A549 (cell line): ENCODE measurements at regions not wholly inside any gene's neighbourhood (a gene's known extent, or its start where the extent isn't known, plus 50 kb on each side); places are given as distances from the start of the nearest gene placed in this dataset.

Source experiments
- ATAC-seq, 2 experiments: fragments of 200-7000 bp in 1 of 2; fragments of >200 bp in 1 of 2; cut with Nextera tagmentation in 1 of 2; cut with Tn5 transposase in 1 of 2; 3 replicates each; pipeline versions ENCODE4 v1.8.0 to v1.9.1; 2018 to 2020; ENCODE audit warnings: mild to moderate bottlenecking in 1 of 2, moderate library complexity in 1 of 2
- CTCF ChIA-PET: fragments of 300-600 bp; sonication (Branson Sonifier 250); formaldehyde crosslinking; extraction: SDS; loops from one replicate; lab custom pipeline; 2021; ENCODE audit warnings: antibody characterized with exemption, inconsistent platforms; lab: Yijun Ruan, JAX
- POLR2A ChIA-PET: fragments of 350-600 bp; formaldehyde crosslinking; extraction: SDS; loops from one replicate; lab custom pipeline; 2021; ENCODE audit warnings: antibody characterized with exemption, inconsistent platforms; lab: Yijun Ruan, JAX
- DNase-seq, 2 experiments: peaks; one replicate each; pipeline versions ENCODE4 v3.0.0 to v3.0.0-alpha.2; 2011 to 2016; ENCODE audit warnings: low read depth in 1 of 2, low spot score in 1 of 2
- FAIRE-seq: peaks from 2 replicates; lab custom pipeline; 2011; peaks lifted over from hg19 to GRCh38; lab: Jason Lieb, UNC
- H3K27ac ChIP-seq, 2 experiments: fragments of >200 bp; sonication (Bioruptor Twin); formaldehyde crosslinking; 3 replicates each; pipeline ENCODE4 v1.5.1; 2016 to 2017
- H3K4me1 ChIP-seq: fragments of >200 bp; sonication (Bioruptor Twin); formaldehyde crosslinking; 3 replicates; pipeline ENCODE4 v1.6.1; 2016
- H3K4me2 ChIP-seq: fragments of >200 bp; sonication (Bioruptor Twin); formaldehyde crosslinking; 3 replicates; pipeline ENCODE4 v1.6.1; 2016
- H3K4me3 ChIP-seq: fragments of >200 bp; sonication (Bioruptor Twin); formaldehyde crosslinking; 3 replicates; pipeline ENCODE4 v1.5.1; 2016
- H3K9me3 ChIP-seq: fragments of >200 bp; sonication (Bioruptor Twin); formaldehyde crosslinking; 3 replicates; pipeline ENCODE4 v1.6.1; 2016
- E2F6 ChIP-seq: IDR thresholded peaks from 2 replicates; pipeline ENCODE4 v1.6.1; 2012; ENCODE audit warnings: low read depth, borderline replicate concordance
- ESRRA ChIP-seq: fragments of 150-350 bp; IDR thresholded peaks from 2 replicates; pipeline ENCODE4 v1.6.1; 2014; ENCODE audit warnings: mild to moderate bottlenecking, low read length, borderline replicate concordance
- FOSL2 ChIP-seq, 2 experiments: fragments of 450-650 bp in 1 of 2; fragments of >200 bp in 1 of 2; sonication (Bioruptor Twin) in 1 of 2; formaldehyde crosslinking; IDR thresholded peaks; 2 replicates each; pipeline versions ENCODE4 v1.5.0 to v1.6.1; 2016 to 2020; ENCODE audit warnings: mild to moderate bottlenecking in 1 of 2, moderate library complexity in 1 of 2
- GATA3 ChIP-seq: IDR thresholded peaks from 2 replicates; pipeline ENCODE4 v1.6.1; 2012; ENCODE audit warnings: borderline replicate concordance
- HEYL ChIP-seq: fragments of 250-450 bp; sonication (Bioruptor Pico); IDR thresholded peaks from 2 replicates; pipeline ENCODE4 v1.8.0; 2021; ENCODE audit warnings: mild to moderate bottlenecking, moderate library complexity
- HMGXB4 ChIP-seq: fragments of 250-450 bp; sonication (Bioruptor Pico); IDR thresholded peaks from 2 replicates; pipeline ENCODE4 v1.5.0; 2021; ENCODE audit warnings: mild to moderate bottlenecking, moderate library complexity, borderline replicate concordance
- HOXA7 ChIP-seq: fragments of 250-450 bp; sonication (Bioruptor Pico); IDR thresholded peaks from 2 replicates; pipeline ENCODE4 v1.5.0; 2020; ENCODE audit warnings: mild to moderate bottlenecking, moderate library complexity
- KDM1A ChIP-seq: fragments of 200-600 bp; sonication (generic); IDR thresholded peaks from 2 replicates; pipeline ENCODE4 v1.6.1; 2016; ENCODE audit warnings: low read depth, mild to moderate bottlenecking
- MAX ChIP-seq: IDR thresholded peaks from 2 replicates; pipeline ENCODE4 v1.6.1; 2012
- MYC ChIP-seq: IDR thresholded peaks from 2 replicates; pipeline ENCODE4 v1.6.1; 2012; ENCODE audit warnings: mild to moderate bottlenecking, inconsistent platforms, low read length, improper control_type of control experiment, borderline replicate concordance
- PBX3 ChIP-seq: IDR thresholded peaks from 2 replicates; pipeline ENCODE4 v1.6.1; 2012
- PHF8 ChIP-seq: fragments of 200-600 bp; sonication (generic); IDR thresholded peaks from 2 replicates; pipeline ENCODE4 v1.6.1; 2016; ENCODE audit warnings: low read depth, mild to moderate bottlenecking, antibody characterized with exemption, moderate library complexity, borderline replicate concordance
- POLR2A ChIP-seq: IDR thresholded peaks from 2 replicates; pipeline ENCODE4 v1.6.1; 2012; ENCODE audit warnings: mild to moderate bottlenecking, low read length
- POLR2AphosphoS2 ChIP-seq: conservative IDR thresholded peaks from 2 replicates; pipeline ENCODE4 v1.6.1; 2012; ENCODE audit warnings: low read length, improper control_type of control experiment, inconsistent platforms
- RARB ChIP-seq: fragments of 250-450 bp; sonication (Bioruptor Pico); IDR thresholded peaks from 2 replicates; pipeline ENCODE4 v1.8.0; 2021; ENCODE audit warnings: mild to moderate bottlenecking, moderate library complexity
- RCOR1 ChIP-seq: fragments of 150-350 bp; IDR thresholded peaks from 2 replicates; pipeline ENCODE4 v1.6.1; 2014; ENCODE audit warnings: antibody characterized with exemption, low read length, low read depth
- SMC3 ChIP-seq: fragments of >200 bp; sonication (Bioruptor Twin); formaldehyde crosslinking; IDR thresholded peaks from 3 replicates; pipeline ENCODE4 v1.6.1; 2018; ENCODE audit warnings: inconsistent platforms
- TP53 ChIP-seq: fragments of 250-450 bp; sonication (Bioruptor Pico); IDR thresholded peaks from 2 replicates; pipeline ENCODE4 v1.5.0; 2021; ENCODE audit warnings: mild to moderate bottlenecking, moderate library complexity
- ZC3H11A ChIP-seq: fragments of 450-650 bp; IDR thresholded peaks from 2 replicates; pipeline ENCODE4 v1.6.1; 2014; ENCODE audit warnings: antibody characterized with exemption, mild to moderate bottlenecking
- WGBS: methylation state at CpG from one replicate; pipeline ENCODE4 v1.1.6; 2017; ENCODE audit errors: missing lambda C conversion rate; 5-methylcytosine and 5-hydroxymethylcytosine counted together

- ATAC-seq (peak; percentile 58 to 83; a peak in 5 of 6 replicates), FAIRE-seq (no peak), DNase-seq (no peak)
- H3K4me2 ChIP-seq: peak overlapping the region; percentile 96
- H3K27ac ChIP-seq: peak overlapping the region; percentile 85 to 91
- POLR2A ChIA-PET: no interaction called here
- peak overlapping the region; percentile 45 for H3K4me3 ChIP-seq
- TF ChIP-seq PBX3: no peak
- TF ChIP-seq PHF8: peak; percentile 12; the same call in 1 of the 2 replicates
- TF ChIP-seq SMC3: no peak
- peak; percentile 23; the same call in 1 of the 2 replicates for TF ChIP-seq E2F6
- TF ChIP-seq, all 56 proteins: peak for 2
- WGBS: 36% methylated on average over 18 of the region's 19 CpGs
- Histone ChIP-seq H3K4me1 (peaks cover 33% of the 10 kb centered on the region), H3K9me3 (no peaks in the 10 kb centered on the region)
- CTCF ChIA-PET: interaction anchor here (0.9 to 2.3 kb wide), 5 partner anchors 10 to 186 kb away, joined by 4 to 9 read pairs (median 5); no protein-coding TSS in a partner anchor
These were observed 74.0 kb upstream of the EIF5 start for GRCh38 chr14:103259801-103260628.

GRCh38 chr14:103260629-103261124 is 73.4 kb upstream of the EIF5 start:
- ATAC-seq: peak; percentile 65 to 81; a peak in 5 of 6 replicates
- Histone ChIP-seq H3K4me2 (peak overlapping the region; percentile 96), H3K27ac (peak overlapping the region; percentile 85 to 91)
- POLR2A ChIA-PET: no interaction called here
- no peak for TF ChIP-seq TP53
- no peak for TF ChIP-seq RARB (CRISPR knock-in tag)
- no peak for TF ChIP-seq MYC
- no peak for TF ChIP-seq ESRRA
- TF ChIP-seq RCOR1: no peak
- TF ChIP-seq PHF8: peak; percentile 9; the same call in 1 of the 2 replicates
- TF ChIP-seq FOSL2 (IDR thresholded peaks at IDR 0.05): no peak
- no peak for TF ChIP-seq FOSL2 (CRISPR knock-in tag; IDR thresholded peaks at IDR 0.05)
- 0 out of 2 replicates have a peak, but pooled peaks have one; percentile 3 for TF ChIP-seq E2F6
- TF ChIP-seq HOXA7 (CRISPR knock-in tag): no peak
- no peak for TF ChIP-seq KDM1A
- no peak; the same call in 1 of the 2 replicates for TF ChIP-seq GATA3
- no peak for TF ChIP-seq SMC3
- TF ChIP-seq POLR2A: 0 out of 2 replicates have a peak, but pooled peaks have one; percentile 11
- TF ChIP-seq, all 56 proteins: peak for 3
- peaks cover 33% of the 10 kb centered on the region for H3K4me1 ChIP-seq
- WGBS: 1% methylated on average over 9 of the region's 9 CpGs
- no peaks in the 10 kb centered on the region for H3K9me3 ChIP-seq
- FAIRE-seq (no peak), DNase-seq (peak; percentile 40 to 51)
- CTCF ChIA-PET: interaction anchor here (0.5 to 2.3 kb wide), 7 partner anchors 10 to 186 kb away, joined by 3 to 9 read pairs (median 5); no protein-coding TSS in a partner anchor
- H3K4me3 ChIP-seq: peak overlapping the region; percentile 45

- Histone ChIP-seq H3K4me3 (no peak overlapping the region), H3K4me2 (no peak overlapping the region), H3K4me1 (no peaks in the 10 kb centered on the region), H3K9me3 (no peaks in the 10 kb centered on the region), H3K27ac (no peak overlapping the region)
- DNase-seq: no peak
- WGBS: 87% methylated on average over 11 of the region's 11 CpGs
- no peak for FAIRE-seq
- ChIA-PET CTCF (interaction anchor here (0.7 to 1.0 kb wide), 2 partner anchors 24 to 82 kb away, joined by 3 read pairs; no protein-coding TSS in a partner anchor), POLR2A (no interaction called here)
- ATAC-seq: no peak
- TF ChIP-seq HEYL (CRISPR knock-in tag) (no peak), HOXA7 (CRISPR knock-in tag) (no peak), POLR2AphosphoS2 (no peak), HMGXB4 (no peak), ZC3H11A (no peak), RARB (CRISPR knock-in tag) (no peak), MAX (no peak)
These were observed 66.7 kb upstream of the EIF5 start for GRCh38 chr14:103267226-103267910.
